Astrocyte (in vitro differentiated cells and primary cell): ENCODE measurements at regions not wholly inside any gene's neighbourhood (a gene's known extent, or its start where the extent isn't known, plus 50 kb on each side); places are given as distances from the start of the nearest gene placed in this dataset.

ENCODE experiments used
- DNase-seq: peaks from one replicate; pipeline ENCODE4 v3.0.0-alpha.2; 2010; ENCODE audit warnings: low read depth
- FAIRE-seq: peaks from 2 replicates; lab custom pipeline; 2011; peaks lifted over from hg19 to GRCh38; lab: Jason Lieb, UNC
- H2AFZ ChIP-seq: 2 replicates; pipeline ENCODE4 v1.6.0; 2012; ENCODE audit warnings: low read depth, low read length, inconsistent platforms
- H3K27ac ChIP-seq: 2 replicates; pipeline ENCODE4 v1.5.1; 2011; ENCODE audit warnings: low read depth, low read length, inconsistent platforms
- H3K27me3 ChIP-seq: 2 replicates; pipeline ENCODE4 v1.6.0; 2011; ENCODE audit warnings: low read length, inconsistent platforms; ENCODE audit not compliant: insufficient read depth
- H3K36me3 ChIP-seq: 2 replicates; pipeline ENCODE4 v1.5.1; 2011; ENCODE audit warnings: low read length, inconsistent platforms; ENCODE audit not compliant: insufficient read depth
- H3K4me1 ChIP-seq: 2 replicates; pipeline ENCODE4 v1.5.1; 2011; ENCODE audit warnings: low read length, inconsistent platforms; ENCODE audit not compliant: insufficient read depth
- H3K4me2 ChIP-seq: 2 replicates; pipeline ENCODE4 v1.6.0; 2012; ENCODE audit warnings: low read length, inconsistent platforms
- H3K4me3 ChIP-seq: 2 replicates; pipeline ENCODE4 v1.5.1; 2011; ENCODE audit warnings: low read depth, mild to moderate bottlenecking, low read length, inconsistent platforms; ENCODE audit not compliant: insufficient read depth
- H3K79me2 ChIP-seq: 2 replicates; pipeline ENCODE4 v1.6.0; 2012; ENCODE audit warnings: mild to moderate bottlenecking, low read length, inconsistent platforms; ENCODE audit not compliant: insufficient read depth
- H3K9ac ChIP-seq: 2 replicates; pipeline ENCODE4 v1.6.0; 2012; ENCODE audit warnings: mild to moderate bottlenecking, low read length, inconsistent platforms
- H3K9me3 ChIP-seq: 2 replicates; pipeline ENCODE4 v1.5.1; 2012; ENCODE audit warnings: low read depth, mild to moderate bottlenecking, low read length, inconsistent platforms; ENCODE audit not compliant: insufficient read depth
- H4K20me1 ChIP-seq: 2 replicates; pipeline ENCODE4 v1.6.0; 2012; ENCODE audit warnings: low read length, inconsistent platforms; ENCODE audit not compliant: insufficient read depth
- H3K27ac Mint-ChIP-seq: one replicate; pipeline ENCODE4 v1.8.0; 2021; ENCODE audit warnings: mild to moderate bottlenecking, mixed read lengths; ENCODE audit not compliant: unreplicated experiment
- H3K27me3 Mint-ChIP-seq: one replicate; pipeline ENCODE4 v1.8.0; 2021; ENCODE audit warnings: low read depth, mixed read lengths; ENCODE audit not compliant: unreplicated experiment
- H3K36me3 Mint-ChIP-seq: one replicate; pipeline ENCODE4 v1.8.0; 2021; ENCODE audit warnings: low read depth, mixed read lengths; ENCODE audit not compliant: unreplicated experiment
- H3K4me1 Mint-ChIP-seq: one replicate; pipeline ENCODE4 v1.8.0; 2021; ENCODE audit warnings: low read depth, mixed read lengths; ENCODE audit not compliant: unreplicated experiment
- H3K4me3 Mint-ChIP-seq: one replicate; pipeline ENCODE4 v1.8.0; 2021; ENCODE audit warnings: mild to moderate bottlenecking, moderate library complexity, mixed read lengths; ENCODE audit not compliant: unreplicated experiment
- H3K9me3 Mint-ChIP-seq: one replicate; pipeline ENCODE4 v1.8.0; 2021; ENCODE audit warnings: mild to moderate bottlenecking, mixed read lengths; ENCODE audit not compliant: unreplicated experiment
- EZH2 ChIP-seq: IDR thresholded peaks from 2 replicates; pipeline ENCODE4 v1.6.1; 2012; ENCODE audit warnings: mild to moderate bottlenecking, low read length, inconsistent platforms; ENCODE audit not compliant: insufficient read depth
- TF ChIP-seq, protein P1 (sequence below): IDR thresholded peaks from 2 replicates; pipeline ENCODE4 v1.5.1; 2011; ENCODE audit warnings: low read depth, mild to moderate bottlenecking, inconsistent platforms, low read length, moderate library complexity; ENCODE audit not compliant: insufficient read depth

DNA sequence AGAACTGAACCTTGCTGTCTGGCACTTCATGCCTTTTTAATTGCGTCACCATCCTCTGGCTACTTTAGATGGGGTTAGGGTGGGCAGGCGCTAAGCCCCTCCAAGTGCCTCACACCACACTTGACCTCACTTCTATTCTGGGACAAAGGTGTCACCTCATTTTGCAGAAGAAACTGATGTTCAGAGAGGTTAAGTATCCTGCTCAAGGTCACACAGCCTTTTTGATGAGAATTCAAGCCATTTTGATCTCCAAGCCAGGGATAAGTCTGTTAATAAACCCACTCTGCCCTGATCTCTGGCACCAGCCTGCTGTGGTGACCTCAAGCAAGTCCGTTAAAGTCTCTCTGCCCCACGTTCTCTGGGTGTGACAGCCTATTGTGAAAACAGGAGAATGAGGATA, 58.8 kb upstream of the PRR23C start:
- Histone ChIP-seq H4K20me1 (no peaks in the 10 kb centered on the region), H3K9me3 (no peaks in the 10 kb centered on the region), H3K36me3 (no peaks in the 10 kb centered on the region), H3K79me2 (no peaks in the 10 kb centered on the region), H3K27me3 (peaks cover 6% of the 10 kb centered on the region), H3K4me2 (no peak overlapping the region), H3K4me3 (no peak overlapping the region), H3K4me1 (no peaks in the 10 kb centered on the region), H3K27ac (no peak overlapping the region), H2AFZ (no peak overlapping the region), H3K9ac (no peak overlapping the region)
- TF ChIP-seq, protein P1, sequence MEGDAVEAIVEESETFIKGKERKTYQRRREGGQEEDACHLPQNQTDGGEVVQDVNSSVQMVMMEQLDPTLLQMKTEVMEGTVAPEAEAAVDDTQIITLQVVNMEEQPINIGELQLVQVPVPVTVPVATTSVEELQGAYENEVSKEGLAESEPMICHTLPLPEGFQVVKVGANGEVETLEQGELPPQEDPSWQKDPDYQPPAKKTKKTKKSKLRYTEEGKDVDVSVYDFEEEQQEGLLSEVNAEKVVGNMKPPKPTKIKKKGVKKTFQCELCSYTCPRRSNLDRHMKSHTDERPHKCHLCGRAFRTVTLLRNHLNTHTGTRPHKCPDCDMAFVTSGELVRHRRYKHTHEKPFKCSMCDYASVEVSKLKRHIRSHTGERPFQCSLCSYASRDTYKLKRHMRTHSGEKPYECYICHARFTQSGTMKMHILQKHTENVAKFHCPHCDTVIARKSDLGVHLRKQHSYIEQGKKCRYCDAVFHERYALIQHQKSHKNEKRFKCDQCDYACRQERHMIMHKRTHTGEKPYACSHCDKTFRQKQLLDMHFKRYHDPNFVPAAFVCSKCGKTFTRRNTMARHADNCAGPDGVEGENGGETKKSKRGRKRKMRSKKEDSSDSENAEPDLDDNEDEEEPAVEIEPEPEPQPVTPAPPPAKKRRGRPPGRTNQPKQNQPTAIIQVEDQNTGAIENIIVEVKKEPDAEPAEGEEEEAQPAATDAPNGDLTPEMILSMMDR = no peak
- no peak for TF ChIP-seq EZH2
- H3K27me3 Mint-ChIP-seq = peaks cover 59% of the 10 kb centered on the region
- H3K4me1 Mint-ChIP-seq = no peaks in the 10 kb centered on the region
- FAIRE-seq (no peak), DNase-seq (no peak)
- H3K4me3 Mint-ChIP-seq = no peak overlapping the region
- peaks cover 2% of the 10 kb centered on the region for H3K9me3 Mint-ChIP-seq
- H3K36me3 Mint-ChIP-seq = no peaks in the 10 kb centered on the region
- H3K27ac Mint-ChIP-seq = no peak overlapping the region

DNA sequence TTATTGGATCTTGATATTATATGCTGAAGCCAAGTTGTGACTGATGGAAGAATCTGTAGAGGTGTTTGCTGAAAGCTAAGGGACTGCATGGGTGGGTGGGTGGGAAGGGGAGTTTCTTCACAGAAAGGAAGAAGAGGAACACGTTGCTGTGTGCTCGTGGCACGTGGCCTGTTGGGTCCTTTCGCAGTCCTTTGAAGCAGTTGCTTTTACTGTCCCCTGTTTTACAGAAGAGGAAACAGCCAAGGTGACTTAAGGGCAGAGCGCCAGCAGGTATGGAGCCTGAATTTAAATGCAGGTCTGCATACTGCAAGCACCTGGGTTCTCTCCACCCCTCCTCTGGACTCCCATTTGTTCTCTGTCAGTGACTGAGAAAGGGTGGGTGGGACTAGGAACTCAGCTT, 59.4 kb upstream of the PRR23C start:
- H3K27me3 ChIP-seq = peaks cover 6% of the 10 kb centered on the region
- no peaks in the 10 kb centered on the region for H3K36me3 ChIP-seq
- no peaks in the 10 kb centered on the region for H3K9me3 ChIP-seq
- H3K4me3 Mint-ChIP-seq = no peak overlapping the region
- FAIRE-seq (no peak), DNase-seq (no peak)
- no peak overlapping the region for H3K27ac ChIP-seq
- H3K4me1 Mint-ChIP-seq = no peaks in the 10 kb centered on the region
- H3K79me2 ChIP-seq = no peaks in the 10 kb centered on the region
- H2AFZ ChIP-seq = no peak overlapping the region
- H3K27ac Mint-ChIP-seq = no peak overlapping the region
- peaks cover 2% of the 10 kb centered on the region for H3K9me3 Mint-ChIP-seq
- no peaks in the 10 kb centered on the region for H3K36me3 Mint-ChIP-seq
- no peaks in the 10 kb centered on the region for H4K20me1 ChIP-seq
- TF ChIP-seq EZH2 = no peak
- TF ChIP-seq, protein P1 = no peak
- peaks cover 64% of the 10 kb centered on the region for H3K27me3 Mint-ChIP-seq
- H3K9ac ChIP-seq = no peak overlapping the region
- H3K4me1 ChIP-seq = no peaks in the 10 kb centered on the region
- no peak overlapping the region for H3K4me3 ChIP-seq
- H3K4me2 ChIP-seq = no peak overlapping the region

DNA sequence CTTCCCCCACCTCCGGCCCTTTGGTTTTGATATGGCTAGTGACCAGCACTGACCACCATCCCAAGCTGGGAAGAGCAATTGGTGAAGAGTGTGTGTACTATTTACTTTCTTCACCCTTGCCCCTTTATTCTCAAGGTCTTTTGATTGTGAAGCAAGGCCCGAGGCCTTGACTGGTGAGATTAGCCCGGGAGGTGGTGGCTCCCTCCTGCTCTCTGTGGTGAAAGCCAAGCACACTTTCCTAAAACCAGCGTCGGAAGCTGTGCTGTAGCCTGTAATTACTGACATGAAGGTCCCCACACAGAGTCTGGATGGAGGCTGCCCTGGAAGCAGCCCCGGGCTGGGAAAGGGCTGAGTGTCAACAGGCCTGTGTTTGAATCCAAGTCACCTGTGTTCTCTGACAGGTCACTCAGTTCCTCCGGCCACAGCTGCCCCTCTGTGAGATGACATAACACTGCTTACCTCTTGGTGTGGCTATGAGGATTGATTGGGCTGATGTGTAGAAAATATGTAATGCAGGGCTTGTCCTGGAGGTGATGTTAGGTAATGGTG, 60.5 kb upstream of the PRR23C start:
- H3K27ac ChIP-seq = no peak overlapping the region
- H4K20me1 ChIP-seq = no peaks in the 10 kb centered on the region
- Mint-ChIP-seq H3K27ac (no peak overlapping the region), H3K4me1 (no peaks in the 10 kb centered on the region), H3K9me3 (peaks cover 2% of the 10 kb centered on the region), H3K36me3 (no peaks in the 10 kb centered on the region), H3K4me3 (no peak overlapping the region), H3K27me3 (peaks cover 76% of the 10 kb centered on the region)
- no peaks in the 10 kb centered on the region for H3K9me3 ChIP-seq
- FAIRE-seq (no peak), DNase-seq (no peak)
- H3K4me2 ChIP-seq = no peak overlapping the region
- H3K9ac ChIP-seq = no peak overlapping the region
- no peak overlapping the region for H3K4me3 ChIP-seq
- no peak overlapping the region for H2AFZ ChIP-seq
- H3K4me1 ChIP-seq = no peaks in the 10 kb centered on the region
- no peaks in the 10 kb centered on the region for H3K36me3 ChIP-seq
- peaks cover 5% of the 10 kb centered on the region for H3K27me3 ChIP-seq
- TF ChIP-seq EZH2 = no peak
- TF ChIP-seq, protein P1 = no peak
- no peaks in the 10 kb centered on the region for H3K79me2 ChIP-seq
